Epidermal melanocyte (primary cell): ENCODE measurements at regions not wholly inside any gene's neighbourhood (a gene's known extent, or its start where the extent isn't known, plus 50 kb on each side); places are given as distances from the start of the nearest gene placed in this dataset.
A peak's percentile ranks its signal among the peaks of the same experiment; 100 is the strongest.
"Not testable (repeated sequence)": the region's sequence is repeated elsewhere in the genome, so short reads cannot be mapped to it uniquely, and the experiment has no call there.

Source experiments
- DNase-seq: peaks from one replicate; pipeline ENCODE4 v3.0.0; 2011; ENCODE audit warnings: low spot score; ENCODE audit not compliant: insufficient read length

DNA sequence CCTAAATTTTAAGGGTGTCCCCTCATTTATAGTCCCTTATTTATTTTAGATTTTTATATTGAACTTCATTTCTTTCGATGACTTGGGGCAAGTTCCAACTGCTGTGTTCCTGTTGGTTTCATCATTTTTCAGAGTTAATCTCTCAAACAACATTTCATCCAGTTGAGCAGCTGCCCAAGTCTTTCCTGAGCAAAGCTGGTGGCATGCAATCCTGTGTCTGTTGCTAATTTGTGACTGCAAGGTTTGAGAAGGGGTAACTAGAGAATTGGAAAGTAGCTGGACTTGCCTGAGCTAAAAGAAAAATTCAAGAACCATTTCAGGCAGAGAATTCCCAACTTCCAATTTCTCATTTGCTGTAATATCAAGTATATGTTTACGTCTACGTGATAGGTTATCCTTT is 881.5 kb upstream of the SLC35B3 start:
- DNase-seq, result no peak

DNA sequence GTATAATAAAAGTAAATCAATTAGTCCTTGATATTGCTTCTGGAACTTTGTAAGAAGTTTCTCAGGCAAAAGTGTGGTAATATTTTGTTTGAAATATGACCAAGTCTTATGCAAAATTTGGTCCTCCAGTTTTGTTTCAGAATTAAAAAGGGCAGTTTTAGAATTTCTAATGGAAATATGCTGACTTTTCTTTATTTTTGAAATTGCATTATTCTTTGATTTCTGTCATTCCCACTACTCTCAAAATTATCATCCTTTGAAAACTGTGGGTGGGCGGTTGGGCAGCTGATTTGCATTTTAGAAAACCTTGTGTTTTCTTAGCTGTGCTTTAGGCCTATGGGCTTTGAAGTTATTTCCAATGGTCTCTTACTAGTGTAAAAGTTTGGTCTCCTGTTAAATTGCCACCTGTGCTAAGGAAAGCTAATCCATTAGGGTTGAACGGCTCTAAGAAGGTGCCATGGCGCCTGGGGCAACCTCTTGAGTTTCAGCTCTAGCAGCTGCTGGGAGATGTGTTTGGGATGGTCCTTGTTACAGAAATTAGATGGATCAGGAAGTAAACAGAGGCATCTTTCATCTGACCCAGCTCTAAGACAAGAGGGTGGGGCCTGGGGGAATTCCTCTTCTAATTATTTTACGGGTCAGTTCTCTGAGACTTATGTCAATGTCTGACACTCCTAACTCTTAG is 880.8 kb upstream of the SLC35B3 start:
- DNase-seq, result no peak

- no peak for DNase-seq
Observed at GRCh38 chr6:9308284-9308683, 872.9 kb upstream of the SLC35B3 start.

DNA sequence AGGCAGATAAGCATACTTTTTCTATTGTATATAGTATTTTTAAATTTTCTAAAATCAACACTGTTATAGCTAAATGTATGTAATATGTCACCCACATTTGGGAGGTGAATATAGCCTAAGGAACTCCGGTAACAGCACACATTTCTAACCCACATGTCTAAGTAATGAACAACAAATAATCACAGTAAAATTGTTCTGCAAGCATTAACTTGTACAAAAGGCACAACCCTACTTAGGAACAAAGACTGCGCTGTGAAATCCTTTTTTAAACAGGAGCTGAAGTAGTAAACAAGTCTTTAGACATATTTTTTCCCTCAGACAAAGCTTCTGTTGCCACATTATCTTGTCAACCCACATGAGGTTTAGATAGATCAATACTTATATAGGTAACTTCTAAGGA is 872.4 kb upstream of the SLC35B3 start:
- no peak for DNase-seq

DNA sequence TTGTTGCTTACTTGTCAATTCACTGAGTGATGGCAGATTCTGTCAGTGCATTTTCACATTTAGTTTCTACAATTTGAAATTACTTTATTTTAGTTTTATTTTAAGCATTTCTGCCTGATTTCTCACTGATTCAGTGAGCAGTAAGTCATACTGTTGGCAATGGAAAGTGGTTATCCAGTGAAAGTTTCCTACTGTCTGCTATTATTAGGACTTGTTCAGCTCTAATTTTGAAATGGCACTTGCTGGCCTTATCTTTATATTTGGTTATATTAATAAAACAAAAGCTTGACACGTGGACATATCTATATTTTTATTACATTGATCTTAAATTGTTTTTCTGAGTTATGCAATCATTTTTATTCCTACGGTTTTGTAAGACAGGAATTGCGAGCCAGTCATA is 871.8 kb upstream of the SLC35B3 start:
- no peak for DNase-seq

DNA sequence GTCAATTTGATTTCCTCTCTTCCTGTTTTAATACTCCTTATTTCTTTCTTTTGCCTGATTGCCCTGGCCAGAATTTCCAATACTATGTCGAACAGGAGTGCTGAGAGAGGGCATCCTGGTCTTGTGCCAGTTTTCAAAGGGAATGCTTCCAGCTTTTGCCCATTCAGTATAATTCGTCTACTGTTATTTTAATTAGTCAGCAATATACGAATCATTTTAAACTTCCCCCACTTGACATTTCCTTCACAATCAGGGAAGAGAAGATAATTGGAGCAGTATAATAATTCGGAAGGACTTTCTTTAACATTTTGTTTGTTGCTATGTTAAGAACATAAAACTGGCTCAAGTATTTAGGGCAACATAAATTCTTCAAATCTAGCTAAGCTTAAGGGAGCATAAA is 860.3 kb upstream of the SLC35B3 start:
- no peak for DNase-seq

- peak; percentile 61 for DNase-seq
Observed at GRCh38 chr6:9292975-9293374, 857.6 kb upstream of the SLC35B3 start.

GRCh38 chr6:9290342-9290741 is 855.0 kb upstream of the SLC35B3 start:
- not testable (repeated sequence) for DNase-seq

DNA sequence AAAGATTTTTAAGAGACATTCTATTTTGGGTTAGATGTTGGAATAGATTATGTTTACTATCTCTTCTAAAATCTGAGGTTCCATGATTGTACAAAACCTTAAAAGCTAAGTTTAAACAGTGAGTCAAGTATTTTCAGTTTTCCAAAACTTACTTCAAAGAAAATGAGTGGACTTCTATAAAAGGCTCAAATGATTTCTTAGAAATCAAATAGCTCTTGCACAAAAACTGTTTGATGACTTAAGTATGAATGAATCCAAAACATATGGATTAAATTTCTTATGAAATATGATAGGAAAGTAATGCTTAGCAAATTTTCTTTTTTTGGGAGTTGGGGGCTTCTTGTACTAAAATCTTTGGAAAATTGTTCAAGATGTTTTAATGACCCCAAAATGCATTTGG is 837.3 kb upstream of the SLC35B3 start:
- DNase-seq, result no peak

DNA sequence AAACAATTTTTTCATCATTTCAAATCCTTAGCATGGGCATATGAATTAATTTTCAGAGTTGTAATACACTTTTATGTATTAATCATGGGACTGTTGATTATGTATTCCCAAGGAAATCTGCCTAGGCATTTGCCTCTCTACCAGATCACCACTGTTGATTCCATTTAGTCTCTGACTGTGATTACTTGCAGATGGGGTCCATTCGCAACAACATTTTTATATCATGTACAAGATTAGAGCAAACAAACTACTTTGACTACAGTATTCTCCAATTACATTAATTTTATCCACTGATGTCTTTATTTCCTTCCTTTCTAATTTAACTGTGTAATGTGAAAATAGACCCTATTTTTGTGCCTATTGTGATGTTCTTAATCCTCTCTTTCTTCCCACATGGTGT is 831.4 kb upstream of the SLC35B3 start:
- DNase-seq, result no peak

DNA sequence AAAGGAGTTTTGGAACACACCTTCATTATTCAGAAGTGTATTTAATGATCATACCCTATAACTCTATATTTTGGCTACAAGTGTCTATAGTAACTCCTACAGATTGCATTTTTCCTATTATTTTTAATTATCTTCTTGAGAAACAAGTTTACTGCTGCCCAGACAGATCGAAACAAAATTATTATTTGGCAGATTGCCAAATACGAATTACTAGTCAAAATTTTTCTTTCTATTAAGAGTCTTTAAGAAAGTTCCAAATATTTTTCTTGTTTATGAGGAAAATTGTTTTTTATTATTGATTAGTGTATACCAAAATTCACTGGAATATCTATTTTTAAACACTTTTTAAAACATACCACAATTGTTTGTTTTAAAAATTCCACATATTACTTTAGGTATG is 821.9 kb upstream of the SLC35B3 start:
- DNase-seq, result no peak

DNA sequence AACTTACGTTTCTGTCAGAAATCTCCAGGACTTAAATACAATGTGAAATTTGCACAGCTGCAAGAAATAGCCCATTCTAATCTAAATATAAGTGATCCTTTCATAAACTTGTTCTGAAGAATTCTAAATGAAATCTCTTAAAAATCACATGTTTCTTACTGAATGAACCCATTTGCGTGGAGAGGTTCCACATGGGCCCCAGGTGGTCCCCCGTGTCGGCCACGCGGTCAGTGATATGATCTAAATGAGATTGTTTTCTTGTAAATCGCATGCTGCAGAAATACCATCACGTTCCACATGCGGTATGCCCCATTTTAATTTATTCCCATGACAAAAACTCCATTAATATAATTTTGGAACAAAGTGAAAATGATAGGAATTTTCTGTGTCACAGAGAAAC is 818.9 kb upstream of the SLC35B3 start:
- peak; percentile 20 for DNase-seq

- no peak for DNase-seq
Observed at GRCh38 chr6:9252799-9253198, 817.5 kb upstream of the SLC35B3 start.

DNA sequence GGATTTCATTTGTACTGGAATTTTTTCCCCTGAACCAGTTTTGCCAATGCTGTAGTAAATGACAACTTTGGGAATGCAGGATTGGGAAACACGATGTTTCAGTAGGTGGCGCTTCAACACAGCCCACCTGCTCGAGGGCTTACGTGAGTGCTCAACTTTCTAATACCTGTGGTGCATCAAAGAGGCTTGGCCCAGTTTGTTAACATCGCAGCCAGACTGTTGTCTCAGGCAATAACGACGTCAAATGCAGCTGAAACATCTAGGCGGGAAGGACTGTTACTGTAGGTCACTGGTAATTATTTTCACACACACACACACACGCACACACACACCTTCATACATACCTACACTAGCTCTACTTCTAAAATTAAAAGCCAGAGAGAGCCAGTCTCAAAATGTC is 815.5 kb upstream of the SLC35B3 start:
- no peak for DNase-seq

GRCh38 chr6:9248133-9248532 is 812.8 kb upstream of the SLC35B3 start:
- no peak for DNase-seq

DNA sequence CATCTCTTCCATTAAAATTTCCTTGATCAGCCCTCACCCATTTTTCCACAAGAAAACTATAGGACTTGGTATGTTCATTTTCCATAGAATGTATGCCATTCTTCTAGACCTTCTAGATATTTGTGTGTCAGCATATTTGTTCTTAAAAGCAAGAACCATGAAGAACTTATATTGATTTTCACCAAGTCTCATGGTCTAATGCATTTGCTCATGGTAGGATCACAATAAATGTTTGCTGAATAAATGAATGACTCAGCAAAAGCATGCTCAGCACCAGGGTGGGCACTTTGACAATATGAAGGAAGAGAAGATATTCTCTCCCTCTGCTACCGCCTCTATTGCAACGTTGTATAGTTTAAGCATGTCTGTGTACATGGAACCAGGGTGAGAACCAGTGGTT is 805.5 kb upstream of the SLC35B3 start:
- DNase-seq, result no peak

DNA sequence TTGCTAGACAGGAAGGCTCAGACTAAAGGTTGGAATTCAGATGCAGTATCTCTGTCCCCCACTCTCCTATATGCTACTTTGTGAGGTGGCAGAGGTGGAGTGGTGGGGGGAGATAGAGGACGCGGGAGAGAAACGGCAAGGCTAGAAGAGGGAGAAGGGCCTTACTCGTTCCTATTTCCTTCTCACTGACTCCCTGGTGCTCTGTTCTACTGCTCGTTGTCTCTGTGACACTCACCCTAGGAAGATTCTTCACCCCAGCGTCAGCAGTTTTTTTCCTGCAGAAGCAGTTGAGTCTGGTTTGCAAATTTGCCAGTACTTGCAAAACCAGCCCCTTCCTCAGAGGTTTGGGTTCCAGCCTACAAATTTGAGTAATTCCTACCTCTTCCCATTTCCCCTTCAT is 801.1 kb upstream of the SLC35B3 start:
- DNase-seq, result no peak

- DNase-seq, result no peak
Observed at GRCh38 chr6:9233686-9234085, 798.3 kb upstream of the SLC35B3 start.

DNA sequence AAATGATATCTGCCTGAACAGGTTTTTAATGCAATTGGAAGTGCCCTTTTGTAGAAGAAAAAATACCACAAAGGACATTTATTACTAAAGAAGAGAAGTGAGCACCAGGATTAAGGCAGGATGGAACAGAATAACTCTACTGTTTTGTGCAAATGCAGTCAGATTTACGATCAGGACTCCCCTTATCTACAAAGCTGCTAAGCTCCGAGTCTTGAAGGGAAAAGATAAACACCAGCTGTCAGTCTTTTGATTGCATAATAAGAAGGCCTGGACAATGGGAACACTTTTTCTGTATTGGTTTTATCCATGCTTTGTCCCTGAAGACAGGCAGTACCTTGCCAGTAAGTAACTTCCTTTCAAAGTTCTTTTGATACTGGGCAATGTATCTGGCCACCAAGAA is 797.9 kb upstream of the SLC35B3 start:
- no peak for DNase-seq

DNA sequence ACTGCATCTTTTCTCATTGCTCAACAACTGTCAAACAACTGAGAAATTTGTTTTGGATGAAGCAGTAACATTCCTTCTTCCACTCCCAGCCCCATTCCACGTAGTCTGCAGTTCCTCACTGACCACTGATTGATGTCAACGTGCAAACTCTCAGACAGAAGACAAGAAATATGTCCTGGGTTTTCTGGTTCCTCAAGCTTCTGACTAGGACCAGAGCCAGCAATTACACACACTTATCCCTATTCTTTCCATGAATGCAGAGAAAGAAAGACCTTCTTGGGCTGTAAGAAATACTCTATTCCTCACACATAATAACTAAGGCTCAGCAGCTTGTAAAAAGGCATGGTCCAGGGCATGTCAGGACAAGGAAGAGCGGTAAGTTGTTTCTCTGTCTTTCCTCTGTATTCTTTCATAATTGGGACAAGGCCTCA is 790.1 kb upstream of the SLC35B3 start:
- peak; percentile 71 for DNase-seq

DNA sequence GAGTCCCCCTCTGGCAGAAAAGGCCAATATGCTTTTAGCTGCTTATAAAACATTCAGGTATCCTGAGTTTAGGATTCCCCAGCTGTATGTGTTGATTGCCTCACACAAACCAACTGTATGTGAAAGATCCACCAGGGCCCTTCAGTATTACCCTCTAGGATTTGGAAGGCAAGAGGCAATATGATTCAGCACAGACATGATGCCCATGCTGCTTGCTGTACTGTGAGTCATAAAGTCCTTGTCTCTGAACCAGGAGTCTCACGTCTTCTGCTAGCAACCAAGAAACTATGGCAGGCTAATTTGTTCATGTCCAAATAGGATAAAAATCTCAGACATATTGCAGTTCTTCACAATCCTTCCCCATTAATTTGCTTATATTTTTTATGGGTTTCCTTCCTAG is 789.2 kb upstream of the SLC35B3 start:
- no peak for DNase-seq

GRCh38 chr6:9213717-9214116 is 778.4 kb upstream of the SLC35B3 start:
- not testable (repeated sequence) for DNase-seq

GRCh38 chr6:9208966-9209365 is 773.6 kb upstream of the SLC35B3 start:
- DNase-seq, result no peak

DNA sequence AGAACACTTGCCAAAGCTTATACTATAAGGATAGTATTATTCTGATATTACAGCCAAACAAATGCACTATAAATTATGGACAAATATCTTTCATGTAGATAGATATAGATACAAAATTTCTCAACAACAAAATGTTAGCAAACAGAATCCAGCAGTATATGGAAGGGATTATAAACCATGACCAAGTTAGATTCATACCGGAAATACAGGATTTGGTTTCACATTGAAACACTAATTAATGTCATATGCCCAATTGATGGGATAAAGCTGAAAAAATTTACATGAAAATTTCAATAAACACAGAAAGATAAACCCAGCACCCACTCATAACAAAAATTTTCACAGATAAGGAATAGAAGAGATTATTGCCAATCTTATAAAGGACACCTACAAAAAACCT is 770.3 kb upstream of the SLC35B3 start:
- no peak for DNase-seq
